HEK293 (cell line): ENCODE measurements at regions not wholly inside any gene's neighbourhood (a gene's known extent, or its start where the extent isn't known, plus 50 kb on each side); places are given as distances from the start of the nearest gene placed in this dataset.
"Not testable (repeated sequence)": the region's sequence is repeated elsewhere in the genome, so short reads cannot be mapped to it uniquely, and the experiment has no call there.

Experiments
- CTCF ChIA-PET: fragments of 350-600 bp; formaldehyde crosslinking; extraction: SDS; loops from one replicate; lab custom pipeline; 2021; ENCODE audit warnings: antibody characterized with exemption; lab: Yijun Ruan, JAX
- POLR2A ChIA-PET: fragments of 300-600 bp; formaldehyde crosslinking; extraction: SDS; loops from one replicate; lab custom pipeline; 2020; ENCODE audit warnings: antibody characterized with exemption, inconsistent platforms; lab: Yijun Ruan, JAX
- H3K27ac ChIP-seq: fragments of 200-500 bp; sonication (Bioruptor generic); 2 replicates; pipeline ENCODE4 v1.5.1; 2014; ENCODE audit warnings: low read depth, low read length, control low read depth, inconsistent platforms; ENCODE audit errors: extremely low read depth
- H3K36me3 ChIP-seq, 2 experiments: fragments of 200-500 bp in 1 of 2; sonication (Bioruptor generic) in 1 of 2; 1 replicate in 1 of 2; 2 replicates in 1 of 2; pipeline ENCODE4 v1.5.1; 2014 to 2017; ENCODE audit warnings: inconsistent platforms in 2 of 2, low read length in 2 of 2; ENCODE audit not compliant: control insufficient read depth in 2 of 2, insufficient read depth in 1 of 2
- H3K4me1 ChIP-seq: fragments of 200-500 bp; sonication (Bioruptor generic); 2 replicates; pipeline ENCODE4 v1.5.1; 2014; ENCODE audit warnings: mild to moderate bottlenecking, low read length, inconsistent platforms; ENCODE audit not compliant: control insufficient read depth, insufficient read depth
- H3K4me3 ChIP-seq: 2 replicates; pipeline ENCODE4 v1.5.1; 2011; ENCODE audit warnings: low read depth, mild to moderate bottlenecking, control low read depth, low read length, moderate library complexity
- H3K9me3 ChIP-seq: fragments of 200-500 bp; sonication (Bioruptor generic); 2 replicates; pipeline ENCODE4 v1.5.1; 2014; ENCODE audit warnings: low read depth, low read length, inconsistent platforms; ENCODE audit not compliant: control insufficient read depth, insufficient read depth
- EGR2 ChIP-seq: fragments of 450-650 bp; formaldehyde crosslinking; IDR thresholded peaks from 2 replicates; pipeline ENCODE4 v1.5.1; 2016; ENCODE audit warnings: low read depth, missing biosample characterization, missing genetic modification characterization
- MZF1 ChIP-seq: fragments of 450-650 bp; formaldehyde crosslinking; IDR thresholded peaks from 2 replicates; pipeline ENCODE4 v1.5.1; 2017; ENCODE audit warnings: missing biosample characterization, missing genetic modification characterization, borderline replicate concordance
- ZBTB44 ChIP-seq: fragments of 450-650 bp; IDR thresholded peaks from 2 replicates; pipeline ENCODE4 v1.5.1; 2018; ENCODE audit warnings: missing biosample characterization, mild to moderate bottlenecking, missing genetic modification characterization
- ZEB2 ChIP-seq: fragments of 450-650 bp; formaldehyde crosslinking; IDR thresholded peaks from 2 replicates; pipeline ENCODE4 v1.5.1; 2016; ENCODE audit warnings: missing biosample characterization, missing genetic modification characterization
- ZFHX2 ChIP-seq: fragments of 450-650 bp; formaldehyde crosslinking; conservative IDR thresholded peaks from 2 replicates; pipeline ENCODE4 v1.5.1; 2016; ENCODE audit warnings: missing biosample characterization, missing genetic modification characterization
- ZNF155 ChIP-seq: fragments of 450-650 bp; formaldehyde crosslinking; IDR thresholded peaks from 2 replicates; pipeline ENCODE4 v1.5.1; 2016; ENCODE audit warnings: missing biosample characterization, missing genetic modification characterization
- ZNF184 ChIP-seq: fragments of 450-650 bp; IDR thresholded peaks from 2 replicates; pipeline ENCODE4 v1.5.1; 2018; ENCODE audit warnings: missing biosample characterization, mild to moderate bottlenecking, missing genetic modification characterization
- ZNF202 ChIP-seq: fragments of 450-650 bp; formaldehyde crosslinking; IDR thresholded peaks from 2 replicates; pipeline ENCODE4 v1.5.1; 2016; ENCODE audit warnings: missing biosample characterization, missing genetic modification characterization, borderline replicate concordance
- ZNF223 ChIP-seq: fragments of 450-650 bp; formaldehyde crosslinking; IDR thresholded peaks from 2 replicates; pipeline ENCODE4 v1.5.1; 2016; ENCODE audit warnings: missing biosample characterization, missing genetic modification characterization
- ZNF501 ChIP-seq: fragments of 450-650 bp; formaldehyde crosslinking; IDR thresholded peaks from 2 replicates; pipeline ENCODE4 v1.5.1; 2016; ENCODE audit warnings: missing biosample characterization, missing genetic modification characterization
- ZNF521 ChIP-seq: fragments of 450-650 bp; formaldehyde crosslinking; IDR thresholded peaks from 2 replicates; pipeline ENCODE4 v1.5.1; 2017; ENCODE audit warnings: missing biosample characterization, mild to moderate bottlenecking, missing genetic modification characterization
- ZNF558 ChIP-seq: fragments of 450-650 bp; formaldehyde crosslinking; IDR thresholded peaks from 2 replicates; pipeline ENCODE4 v1.5.1; 2016; ENCODE audit warnings: missing biosample characterization, missing genetic modification characterization
- ZNF624 ChIP-seq: fragments of 450-650 bp; formaldehyde crosslinking; IDR thresholded peaks from 2 replicates; pipeline ENCODE4 v1.5.1; 2017; ENCODE audit warnings: missing biosample characterization, missing genetic modification characterization
- ZNF776 ChIP-seq: fragments of 450-650 bp; formaldehyde crosslinking; IDR thresholded peaks from 2 replicates; pipeline ENCODE4 v1.5.0; 2017; ENCODE audit warnings: missing biosample characterization, missing genetic modification characterization, borderline replicate concordance
- ZSCAN30 ChIP-seq: fragments of 450-650 bp; IDR thresholded peaks from 2 replicates; pipeline ENCODE4 v1.5.1; 2018; ENCODE audit warnings: missing biosample characterization, mild to moderate bottlenecking, missing genetic modification characterization, moderate library complexity
- TF ChIP-seq, protein P1 (sequence below): fragments of 450-650 bp; formaldehyde crosslinking; IDR thresholded peaks from 2 replicates; pipeline ENCODE4 v1.5.1; 2017; ENCODE audit warnings: missing biosample characterization, missing genetic modification characterization
- TF ChIP-seq, protein P2 (sequence below): sonication (generic); formaldehyde crosslinking; IDR thresholded peaks from 2 replicates; pipeline ENCODE4 v1.8.1; 2022; ENCODE audit warnings: mild to moderate bottlenecking, moderate library complexity, missing genetic modification reagents
- TF ChIP-seq, protein P3 (sequence below): fragments of 450-650 bp; formaldehyde crosslinking; conservative IDR thresholded peaks from 2 replicates; pipeline ENCODE4 v1.5.1; 2016; ENCODE audit warnings: low read depth, missing biosample characterization, missing genetic modification characterization

DNA sequence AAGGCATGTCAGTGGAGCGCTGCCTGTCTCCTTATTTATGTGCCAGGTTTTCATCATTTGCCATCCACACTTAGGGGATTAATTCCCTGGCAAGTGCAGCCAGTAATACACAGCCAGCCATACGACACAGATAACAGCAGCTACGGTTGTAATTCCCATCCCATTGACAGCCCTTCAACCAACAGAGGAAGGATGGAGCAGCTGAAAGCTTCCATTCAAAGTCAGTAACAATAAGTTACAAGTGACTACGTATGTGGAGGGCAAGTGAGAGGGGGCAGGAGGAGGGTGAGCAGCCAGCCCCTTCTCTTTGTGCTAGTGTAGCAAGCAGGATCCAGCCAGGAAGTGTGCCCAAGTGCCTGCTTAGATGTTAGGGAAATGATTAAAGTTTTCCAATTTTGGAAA lies 53.8 kb upstream of the LYRM9 start:
- Histone ChIP-seq H3K4me1 (no peaks in the 10 kb centered on the region), H3K36me3 (no peaks in the 10 kb centered on the region), H3K9me3 (no peaks in the 10 kb centered on the region), H3K4me3 (no peak overlapping the region), H3K27ac (no peak overlapping the region)
- ChIA-PET POLR2A (no interaction called here), CTCF (no interaction called here)
- TF ChIP-seq ZNF155 (tag by site-specific recombination) = no peak
- TF ChIP-seq, protein P1, sequence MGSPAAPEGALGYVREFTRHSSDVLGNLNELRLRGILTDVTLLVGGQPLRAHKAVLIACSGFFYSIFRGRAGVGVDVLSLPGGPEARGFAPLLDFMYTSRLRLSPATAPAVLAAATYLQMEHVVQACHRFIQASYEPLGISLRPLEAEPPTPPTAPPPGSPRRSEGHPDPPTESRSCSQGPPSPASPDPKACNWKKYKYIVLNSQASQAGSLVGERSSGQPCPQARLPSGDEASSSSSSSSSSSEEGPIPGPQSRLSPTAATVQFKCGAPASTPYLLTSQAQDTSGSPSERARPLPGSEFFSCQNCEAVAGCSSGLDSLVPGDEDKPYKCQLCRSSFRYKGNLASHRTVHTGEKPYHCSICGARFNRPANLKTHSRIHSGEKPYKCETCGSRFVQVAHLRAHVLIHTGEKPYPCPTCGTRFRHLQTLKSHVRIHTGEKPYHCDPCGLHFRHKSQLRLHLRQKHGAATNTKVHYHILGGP (tag by site-specific recombination) = no peak
- TF ChIP-seq ZEB2 (tag by site-specific recombination) = no peak

DNA sequence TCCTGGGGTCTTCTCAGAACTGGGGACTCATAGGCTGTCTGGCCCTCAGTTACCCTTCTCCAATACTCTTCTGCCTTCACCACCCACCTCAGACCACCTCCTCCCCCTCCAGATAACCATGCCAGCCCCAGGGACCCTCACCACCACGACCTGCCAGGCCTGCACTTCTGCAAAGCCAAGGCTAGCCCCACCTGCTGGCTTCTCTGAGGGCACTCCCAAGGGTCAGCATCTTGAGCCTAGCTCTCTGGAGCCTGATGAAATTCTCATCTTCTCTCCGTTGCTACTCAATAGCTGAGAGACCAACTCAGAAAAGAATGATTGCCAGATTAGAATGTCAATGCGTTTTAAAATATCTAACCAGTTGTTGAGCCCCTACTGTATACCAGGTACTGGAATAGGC lies 56.1 kb upstream of the LYRM9 start:
- CTCF ChIA-PET = interaction anchor here (0.6 to 1.3 kb wide), 2 partner anchors 9 to 56 kb away, joined by 3 to 4 read pairs; partner anchors contain the start of gene LYRM9
- POLR2A ChIA-PET = no interaction called here
- Histone ChIP-seq H3K36me3 (no peaks in the 10 kb centered on the region), H3K4me1 (no peaks in the 10 kb centered on the region), H3K27ac (no peak overlapping the region), H3K9me3 (no peaks in the 10 kb centered on the region), H3K4me3 (no peak overlapping the region)
- TF ChIP-seq MZF1 (tag by site-specific recombination) = no peak
- TF ChIP-seq ZNF202 (tag by site-specific recombination) = no peak

DNA sequence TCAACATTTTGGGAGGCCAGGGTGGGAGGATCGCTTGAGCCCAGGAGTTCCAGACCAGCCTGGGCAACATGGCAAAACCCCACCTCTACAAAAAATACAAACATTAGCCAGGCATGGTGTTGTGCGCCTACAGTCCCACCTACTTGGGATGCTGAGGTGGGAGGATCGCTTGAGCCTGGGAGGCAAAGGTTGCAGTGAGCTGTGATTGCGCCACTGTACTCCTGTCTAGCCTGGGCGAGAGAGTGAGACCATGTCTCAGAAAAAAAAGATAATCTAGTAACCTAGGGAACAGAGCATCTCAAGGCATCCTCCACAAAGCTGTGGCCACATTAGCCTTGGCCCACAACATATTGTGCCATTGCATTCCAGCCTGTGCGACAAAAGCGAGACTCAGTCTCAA lies 57.1 kb upstream of the LYRM9 start:
- H3K9me3 ChIP-seq, CTCF ChIA-PET, H3K4me1 ChIP-seq, H3K36me3 ChIP-seq: not testable (repeated sequence)
- TF ChIP-seq ZFHX2 (tag by site-specific recombination) (0 out of 2 replicates have a peak, but pooled peaks have one; percentile 47), EGR2 (tag by site-specific recombination) (peak; percentile 48)
- TF ChIP-seq, all 188 proteins: peak for 2; not testable (repeated sequence) for 186
- H3K4me3 ChIP-seq, H3K27ac ChIP-seq, POLR2A ChIA-PET: not testable (repeated sequence)

GRCh38 chr17:27950995-27951394 lies 57.8 kb upstream of the LYRM9 start:
- ChIA-PET CTCF (interaction anchor here (0.6 to 0.7 kb wide), 2 partner anchors 10 to 19 kb away, joined by 3 read pairs; no protein-coding TSS in a partner anchor), POLR2A (no interaction called here)
- Histone ChIP-seq H3K36me3 (no peaks in the 10 kb centered on the region), H3K27ac (no peak overlapping the region), H3K4me3 (no peak overlapping the region), H3K4me1 (no peaks in the 10 kb centered on the region), H3K9me3 (no peaks in the 10 kb centered on the region)
- no peak for TF ChIP-seq ZNF776 (tag by site-specific recombination)
- no peak for TF ChIP-seq ZNF521

GRCh38 chr17:27951872-27952271 lies 58.7 kb upstream of the LYRM9 start:
- Histone ChIP-seq H3K4me1 (no peaks in the 10 kb centered on the region), H3K27ac (no peak overlapping the region), H3K36me3 (no peaks in the 10 kb centered on the region), H3K9me3 (no peaks in the 10 kb centered on the region), H3K4me3 (no peak overlapping the region)
- ChIA-PET CTCF (no interaction called here), POLR2A (no interaction called here)
- TF ChIP-seq, protein P2, sequence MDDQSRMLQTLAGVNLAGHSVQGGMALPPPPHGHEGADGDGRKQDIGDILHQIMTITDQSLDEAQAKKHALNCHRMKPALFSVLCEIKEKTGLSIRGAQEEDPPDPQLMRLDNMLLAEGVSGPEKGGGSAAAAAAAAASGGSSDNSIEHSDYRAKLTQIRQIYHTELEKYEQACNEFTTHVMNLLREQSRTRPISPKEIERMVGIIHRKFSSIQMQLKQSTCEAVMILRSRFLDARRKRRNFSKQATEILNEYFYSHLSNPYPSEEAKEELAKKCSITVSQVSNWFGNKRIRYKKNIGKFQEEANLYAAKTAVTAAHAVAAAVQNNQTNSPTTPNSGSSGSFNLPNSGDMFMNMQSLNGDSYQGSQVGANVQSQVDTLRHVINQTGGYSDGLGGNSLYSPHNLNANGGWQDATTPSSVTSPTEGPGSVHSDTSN (CRISPR knock-in tag) = no peak
- TF ChIP-seq ZNF501 (no peak), ZNF223 (tag by site-specific recombination) (no peak), ZNF624 (tag by site-specific recombination) (no peak), ZSCAN30 (tag by site-specific recombination) (no peak), ZNF184 (tag by site-specific recombination) (no peak), ZNF558 (tag by site-specific recombination) (no peak), ZBTB44 (no peak)
- TF ChIP-seq, protein P3, sequence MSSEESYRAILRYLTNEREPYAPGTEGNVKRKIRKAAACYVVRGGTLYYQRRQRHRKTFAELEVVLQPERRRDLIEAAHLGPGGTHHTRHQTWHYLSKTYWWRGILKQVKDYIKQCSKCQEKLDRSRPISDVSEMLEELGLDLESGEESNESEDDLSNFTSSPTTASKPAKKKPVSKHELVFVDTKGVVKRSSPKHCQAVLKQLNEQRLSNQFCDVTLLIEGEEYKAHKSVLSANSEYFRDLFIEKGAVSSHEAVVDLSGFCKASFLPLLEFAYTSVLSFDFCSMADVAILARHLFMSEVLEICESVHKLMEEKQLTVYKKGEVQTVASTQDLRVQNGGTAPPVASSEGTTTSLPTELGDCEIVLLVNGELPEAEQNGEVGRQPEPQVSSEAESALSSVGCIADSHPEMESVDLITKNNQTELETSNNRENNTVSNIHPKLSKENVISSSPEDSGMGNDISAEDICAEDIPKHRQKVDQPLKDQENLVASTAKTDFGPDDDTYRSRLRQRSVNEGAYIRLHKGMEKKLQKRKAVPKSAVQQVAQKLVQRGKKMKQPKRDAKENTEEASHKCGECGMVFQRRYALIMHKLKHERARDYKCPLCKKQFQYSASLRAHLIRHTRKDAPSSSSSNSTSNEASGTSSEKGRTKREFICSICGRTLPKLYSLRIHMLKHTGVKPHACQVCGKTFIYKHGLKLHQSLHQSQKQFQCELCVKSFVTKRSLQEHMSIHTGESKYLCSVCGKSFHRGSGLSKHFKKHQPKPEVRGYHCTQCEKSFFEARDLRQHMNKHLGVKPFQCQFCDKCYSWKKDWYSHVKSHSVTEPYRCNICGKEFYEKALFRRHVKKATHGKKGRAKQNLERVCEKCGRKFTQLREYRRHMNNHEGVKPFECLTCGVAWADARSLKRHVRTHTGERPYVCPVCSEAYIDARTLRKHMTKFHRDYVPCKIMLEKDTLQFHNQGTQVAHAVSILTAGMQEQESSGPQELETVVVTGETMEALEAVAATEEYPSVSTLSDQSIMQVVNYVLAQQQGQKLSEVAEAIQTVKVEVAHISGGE = no peak
